Dermis blood vessel endothelial cell (primary cell): ENCODE measurements at regions not wholly inside any gene's neighbourhood (a gene's known extent, or its start where the extent isn't known, plus 50 kb on each side); places are given as distances from the start of the nearest gene placed in this dataset.
A peak's percentile ranks its signal among the peaks of the same experiment; 100 is the strongest.
"Not testable (repeated sequence)": the region's sequence is repeated elsewhere in the genome, so short reads cannot be mapped to it uniquely, and the experiment has no call there.

Experiments used
- DNase-seq: peaks from one replicate; pipeline ENCODE4 v3.0.0; 2010

DNA sequence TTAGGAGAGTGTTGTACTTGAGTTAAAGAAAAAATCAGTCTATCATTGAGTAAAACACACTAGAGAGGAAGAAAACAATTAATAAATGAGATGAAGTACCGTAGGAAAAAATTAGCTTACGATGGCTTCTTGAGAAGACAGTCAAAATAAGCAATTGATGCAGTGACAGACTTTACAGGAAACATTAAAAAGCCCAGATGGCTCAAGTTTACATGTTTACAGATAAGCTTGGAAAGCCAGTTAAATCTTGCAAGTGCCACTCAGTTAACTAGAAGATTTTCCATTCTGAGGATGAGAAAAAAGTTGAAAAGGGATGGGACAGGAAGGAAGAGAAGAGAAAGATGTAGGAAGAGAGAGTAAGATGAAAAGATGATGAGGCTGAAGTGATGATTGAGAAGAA, 288.8 kb upstream of the FERMT1 start:
- DNase-seq = no peak

DNA sequence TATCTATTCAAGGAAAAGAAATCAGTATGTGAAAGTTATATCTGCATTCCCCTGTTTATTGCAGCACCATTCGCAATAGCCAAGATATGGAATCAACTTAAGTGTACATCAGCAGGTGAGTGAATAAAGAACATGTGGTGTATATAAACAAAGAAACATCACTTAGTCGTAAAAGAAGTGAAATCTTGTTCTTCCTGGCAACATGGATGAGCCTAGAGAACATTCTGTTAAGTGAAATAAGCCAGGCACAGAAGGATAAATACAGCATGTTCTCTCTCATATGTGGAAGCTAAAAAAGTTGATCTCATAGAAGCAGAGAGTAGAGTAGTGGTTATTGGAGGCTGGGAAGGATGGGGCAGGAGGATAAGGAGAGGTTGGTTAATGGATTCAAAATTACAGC, 287.9 kb upstream of the FERMT1 start:
- DNase-seq = no peak

DNA sequence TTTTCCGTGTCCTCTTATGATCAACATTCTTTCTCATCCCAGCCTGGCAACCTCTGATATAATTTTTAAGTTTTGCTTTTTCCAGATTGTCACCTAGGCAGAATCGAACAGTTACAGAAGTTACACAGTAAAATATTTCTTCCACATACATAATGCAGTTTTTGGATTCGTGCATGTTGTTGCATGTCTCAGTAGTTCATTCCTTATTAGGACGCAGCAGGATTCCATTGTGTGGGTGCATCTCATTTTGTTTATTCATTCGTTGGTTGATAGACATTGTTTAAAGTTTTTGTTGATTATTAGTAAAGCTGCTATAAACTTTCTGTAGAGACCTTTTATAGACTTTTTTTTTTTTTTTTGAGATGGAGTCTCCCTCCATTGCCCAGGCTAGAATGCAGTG, 284.3 kb upstream of the FERMT1 start:
- no peak for DNase-seq

DNA sequence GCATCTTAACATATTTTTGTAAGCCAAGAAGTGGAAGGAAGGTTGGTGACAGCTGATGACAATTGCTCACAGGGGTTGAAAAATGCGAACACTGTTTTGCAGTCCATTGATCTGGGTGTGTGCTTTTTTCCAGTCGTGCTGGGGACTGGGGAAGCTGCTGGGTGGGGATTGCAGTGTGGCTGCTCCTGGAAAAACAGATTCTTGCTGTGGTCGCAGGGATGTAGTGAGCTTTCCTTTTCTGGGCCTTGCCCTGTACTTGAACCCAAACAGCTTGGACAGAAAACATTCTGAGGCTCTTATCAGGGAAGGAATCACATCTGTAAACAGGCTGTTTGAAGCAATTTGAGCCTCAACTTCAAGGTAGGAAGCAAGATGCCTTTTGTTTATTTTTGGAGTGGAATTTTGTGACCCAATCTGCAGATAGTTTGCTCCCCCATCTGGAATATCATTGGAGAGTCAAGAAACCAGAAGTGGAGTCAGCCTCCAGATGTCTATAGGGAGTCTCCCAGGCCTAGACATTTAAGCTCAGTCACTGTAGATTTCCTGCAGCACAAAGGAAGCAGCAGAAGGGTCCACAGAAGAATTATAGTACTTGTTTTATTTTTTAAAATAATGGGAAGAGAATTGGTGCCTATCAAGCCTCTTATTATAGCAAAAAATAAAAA, 279.2 kb upstream of the FERMT1 start:
- no peak for DNase-seq

DNA sequence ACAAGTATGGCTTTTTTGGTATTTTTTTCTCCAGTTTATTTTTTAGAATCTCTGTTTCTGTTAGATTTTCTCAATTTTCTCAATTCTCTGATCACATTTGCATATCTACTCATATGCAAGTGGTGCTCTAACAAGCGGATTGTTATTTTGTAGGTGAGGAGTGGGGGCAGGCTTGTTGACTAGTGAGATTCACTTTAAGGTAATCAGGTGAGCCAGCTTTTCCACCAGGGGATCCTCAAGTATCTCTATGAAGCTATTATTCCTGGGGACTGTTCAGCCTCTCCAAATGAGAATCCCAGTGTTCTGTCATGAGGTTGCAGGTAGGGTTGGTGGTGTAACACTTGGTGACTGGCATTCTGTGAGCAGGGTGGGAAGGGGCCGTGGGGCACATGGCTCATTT, 274.3 kb upstream of the FERMT1 start:
- no peak for DNase-seq

DNA sequence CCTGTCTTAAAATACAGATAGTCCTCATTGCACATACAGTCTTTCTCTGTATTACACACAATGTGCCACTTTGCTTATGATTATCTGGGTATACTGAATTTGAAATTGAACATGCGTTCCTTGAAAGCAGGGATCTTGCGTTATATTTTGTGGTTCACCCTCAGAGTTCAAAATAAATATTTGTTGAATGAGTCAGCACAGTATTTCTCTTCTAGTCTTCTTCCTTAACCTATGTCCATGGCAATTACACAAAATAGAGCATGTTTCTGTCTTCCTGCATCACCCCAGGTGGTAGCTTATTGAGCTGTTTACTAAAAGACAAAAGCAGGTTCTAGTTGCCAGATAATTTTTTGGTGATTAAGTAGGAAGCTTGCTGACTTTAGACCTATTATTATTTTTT, 272.9 kb upstream of the FERMT1 start:
- no peak for DNase-seq

DNA sequence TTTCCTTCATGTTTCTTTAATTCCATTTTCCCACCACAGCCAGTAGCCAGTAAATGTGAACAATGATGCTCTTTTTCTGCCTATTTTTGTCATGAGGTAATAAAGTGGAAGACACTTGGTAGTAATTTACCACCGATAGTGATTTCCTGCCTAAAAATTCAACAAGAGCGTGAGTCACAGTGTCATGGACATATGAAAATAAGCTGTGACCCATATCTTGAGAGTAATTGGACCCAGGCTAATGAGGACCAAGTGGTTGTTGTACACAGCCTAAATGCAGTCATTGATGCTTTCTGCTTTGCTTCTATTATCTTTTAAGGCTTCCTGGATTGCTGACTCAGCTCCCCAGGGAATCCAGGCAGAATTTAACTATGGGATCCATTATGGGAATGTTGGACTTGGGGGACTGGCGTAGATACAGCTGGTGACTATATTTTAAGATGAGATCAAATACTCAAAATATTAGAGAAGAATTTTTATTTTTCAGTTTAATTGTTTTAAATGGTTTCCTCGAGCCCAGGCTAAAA, 265.9 kb upstream of the FERMT1 start:
- DNase-seq = no peak

DNA sequence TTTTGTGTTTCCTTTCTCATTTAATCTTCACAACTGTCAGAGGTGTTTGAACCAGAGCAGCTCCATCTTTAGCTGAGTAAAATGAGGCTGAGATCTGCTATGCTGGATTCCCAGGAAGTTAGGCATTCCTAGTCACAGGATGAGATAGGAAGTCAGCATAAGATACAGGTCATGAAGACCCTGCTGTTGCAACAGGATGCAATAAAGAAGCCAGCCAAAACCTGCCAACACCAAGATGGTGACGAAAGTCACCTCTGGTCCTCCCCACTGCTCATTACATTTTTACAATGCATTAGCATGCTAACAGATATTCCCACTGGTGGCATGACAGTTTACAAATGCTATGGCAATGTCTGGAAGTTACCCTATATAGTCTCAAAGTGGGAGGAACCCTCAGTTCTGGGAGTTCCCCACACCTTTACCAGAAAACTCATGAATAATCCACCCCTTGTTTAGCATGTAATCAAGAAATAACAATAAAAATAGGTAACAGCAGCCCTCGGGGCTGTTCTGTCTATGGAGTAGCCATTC, 262.2 kb upstream of the FERMT1 start:
- no peak for DNase-seq

DNA sequence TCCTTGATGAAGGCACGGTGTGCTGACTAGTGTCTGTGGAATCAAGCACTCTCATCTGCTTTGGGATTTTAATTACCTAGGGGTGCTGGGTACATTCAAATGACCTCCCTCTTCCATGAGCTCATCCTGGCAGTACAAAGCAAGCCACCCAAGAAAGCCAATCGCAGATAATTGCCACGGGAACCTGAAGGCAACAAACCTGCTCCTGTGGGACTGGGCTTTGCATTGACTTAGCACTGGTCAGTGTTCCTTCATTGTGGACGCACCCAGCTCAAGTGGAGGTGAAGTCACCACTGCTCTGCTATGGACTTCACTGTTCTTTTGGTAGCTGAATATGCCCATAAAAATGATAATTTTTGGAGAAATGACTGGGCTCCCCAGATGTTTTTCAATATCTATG, 261.6 kb upstream of the FERMT1 start:
- no peak for DNase-seq

DNA sequence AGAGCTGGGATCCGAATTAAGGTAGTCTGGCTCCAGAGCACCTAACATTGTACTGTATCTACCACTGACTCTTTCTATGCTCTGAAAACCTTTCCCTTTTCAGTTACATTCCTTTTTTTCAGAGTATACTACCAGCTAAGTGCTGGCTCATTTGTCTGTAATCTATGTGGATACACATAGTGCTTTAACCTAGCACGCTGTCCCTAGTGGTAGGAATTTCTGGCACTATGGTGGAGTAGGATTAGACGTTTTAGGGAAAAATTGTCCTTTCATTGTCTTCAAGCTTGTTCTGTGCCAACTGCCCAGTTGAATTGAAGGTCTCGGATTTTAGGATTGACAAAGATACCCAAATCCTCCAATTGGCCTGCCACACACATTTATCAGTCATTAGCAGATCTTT, 259.1 kb upstream of the FERMT1 start:
- DNase-seq = peak; percentile 1

DNA sequence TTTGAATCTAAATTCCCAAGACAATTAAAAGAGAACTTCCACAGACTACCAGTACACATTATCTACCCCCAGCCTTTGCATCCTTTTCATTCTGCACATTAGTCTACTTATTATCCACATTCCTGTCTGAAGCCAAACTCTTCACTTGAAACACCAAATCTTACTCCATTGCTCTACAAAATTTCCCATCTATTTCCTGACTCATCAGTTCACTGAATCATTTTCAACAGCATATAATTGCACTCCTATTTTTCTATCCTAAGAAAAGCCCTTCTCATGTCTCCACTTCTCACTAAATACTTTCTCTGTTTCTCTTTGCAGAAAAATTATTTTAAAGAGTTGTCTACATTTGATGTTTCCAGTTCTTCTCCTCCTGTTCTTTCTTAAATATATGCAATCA, 239.4 kb upstream of the FERMT1 start:
- no peak for DNase-seq

DNA sequence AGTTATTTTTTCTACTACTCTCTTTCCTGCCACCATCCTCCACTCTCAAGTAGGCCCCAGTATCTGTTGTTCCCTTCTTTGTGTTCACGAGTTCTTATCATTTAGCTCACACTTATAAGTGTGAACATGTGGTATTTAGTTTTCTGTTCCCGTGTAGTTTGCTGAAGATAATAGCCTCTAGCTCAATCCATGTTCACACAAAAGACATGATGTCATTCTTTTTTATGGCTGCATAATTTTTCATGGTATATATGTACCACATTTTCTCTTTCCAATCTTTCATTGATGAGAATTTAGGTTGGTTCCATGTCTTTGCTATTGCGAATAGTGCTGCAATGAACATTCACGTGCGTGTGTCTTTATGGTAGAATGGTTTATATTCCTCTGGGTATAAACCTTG, 237.9 kb upstream of the FERMT1 start:
- no peak for DNase-seq

DNA sequence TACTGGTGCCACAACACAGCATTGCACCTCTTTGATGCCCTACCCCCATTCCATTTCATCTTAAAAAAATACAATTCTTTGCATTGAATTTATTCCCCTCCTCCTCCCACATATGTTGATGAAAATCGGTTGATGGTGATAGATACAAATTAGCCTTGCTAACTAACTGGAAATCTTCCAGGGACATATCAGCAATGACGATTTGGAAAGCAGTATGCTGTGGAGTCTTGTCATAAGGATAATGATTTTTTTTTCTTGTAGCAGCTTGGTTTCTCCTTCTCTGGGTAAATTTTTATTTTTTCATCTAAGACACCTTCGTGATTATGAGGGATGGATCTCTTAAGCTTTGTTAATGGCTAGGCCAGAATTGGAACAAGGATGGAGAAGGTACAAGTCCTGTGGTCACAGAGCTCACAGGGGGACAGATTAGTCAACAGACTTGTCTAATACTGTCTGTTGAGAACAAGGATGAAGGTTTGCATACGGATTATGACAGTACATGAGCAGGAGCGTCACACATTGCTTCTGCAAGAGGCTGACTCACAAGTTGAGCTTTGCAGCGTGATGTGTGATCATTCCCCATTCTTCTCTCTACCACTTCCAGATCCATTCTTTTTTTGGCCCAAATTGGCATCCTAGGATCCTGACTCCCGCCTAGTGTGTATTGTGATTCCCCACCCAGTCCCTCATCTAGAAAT, 233.1 kb upstream of the FERMT1 start:
- no peak for DNase-seq

DNA sequence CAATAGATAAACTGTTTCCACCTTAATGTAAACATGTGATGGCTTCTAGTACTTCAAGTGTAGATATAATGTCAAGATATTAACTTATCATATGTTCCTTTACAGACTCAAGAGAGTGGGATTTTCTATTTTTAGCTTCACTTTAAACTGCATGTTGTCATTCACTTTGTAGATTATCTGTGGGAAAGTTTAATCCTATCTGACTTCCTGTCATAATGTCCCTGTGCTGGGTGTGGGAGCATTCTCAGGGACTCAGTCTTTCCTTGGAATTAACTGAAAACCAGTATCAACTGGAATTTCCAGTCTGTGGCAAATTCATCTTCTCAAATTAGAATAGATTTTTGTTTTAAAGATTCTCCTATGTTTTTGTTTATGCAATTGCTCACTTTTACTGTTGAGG, 226.1 kb upstream of the FERMT1 start:
- no peak for DNase-seq

DNA sequence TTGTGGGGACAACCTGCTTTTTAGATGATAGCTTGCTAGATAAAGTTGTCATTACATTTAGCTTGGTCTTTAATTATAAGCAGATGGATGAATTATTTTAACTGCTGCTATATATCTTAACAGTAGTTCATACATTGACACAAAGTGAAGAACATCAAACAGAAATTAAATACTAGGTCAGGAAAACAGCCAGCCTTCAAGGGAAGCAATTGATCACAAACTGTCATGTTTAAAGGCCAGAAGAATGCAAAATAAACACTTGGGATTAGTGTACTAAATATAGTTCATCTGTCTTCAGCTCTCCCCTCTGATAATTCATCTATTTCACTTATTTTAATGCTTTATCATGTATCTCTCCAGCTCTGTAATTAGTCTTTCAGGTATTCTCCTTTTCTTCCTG, 225.1 kb upstream of the FERMT1 start:
- no peak for DNase-seq

DNA sequence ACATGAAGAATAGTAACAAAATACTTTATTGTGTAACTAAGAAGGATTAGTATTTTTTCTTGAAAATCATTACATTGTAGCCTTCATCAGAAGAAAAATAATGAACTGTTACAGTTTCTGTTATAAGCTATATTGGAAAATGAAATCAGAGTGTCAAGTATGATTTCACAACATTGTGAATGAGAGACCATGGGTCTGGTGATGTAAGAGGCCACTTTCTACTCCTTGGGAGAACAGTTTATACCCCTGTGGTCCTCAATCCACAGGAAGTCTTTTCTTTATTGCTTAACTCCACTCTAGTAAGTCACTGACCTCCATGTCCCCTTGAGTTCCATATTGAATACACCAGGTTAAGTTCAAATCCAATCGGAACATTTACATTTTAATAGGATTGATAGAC, 218.7 kb upstream of the FERMT1 start:
- no peak for DNase-seq

DNA sequence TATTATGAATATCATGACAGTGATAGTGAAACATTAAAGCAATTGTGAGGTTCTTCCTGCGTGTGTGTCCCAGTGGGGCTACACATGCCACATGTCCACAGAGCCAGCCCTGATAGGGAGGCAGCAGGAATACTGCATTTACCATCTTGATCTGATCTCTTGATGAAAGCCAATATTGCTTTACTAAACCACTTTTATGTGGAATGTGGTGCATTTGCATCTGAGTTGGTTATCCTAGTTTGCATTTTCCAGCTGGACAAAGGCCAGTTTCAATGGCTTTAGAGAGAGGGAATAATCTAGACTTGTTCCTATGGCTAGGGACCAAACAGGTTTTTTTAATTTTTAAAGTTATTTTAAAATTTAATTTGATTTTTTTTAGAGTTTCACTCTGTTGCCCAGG, 216.3 kb upstream of the FERMT1 start:
- no peak for DNase-seq

DNA sequence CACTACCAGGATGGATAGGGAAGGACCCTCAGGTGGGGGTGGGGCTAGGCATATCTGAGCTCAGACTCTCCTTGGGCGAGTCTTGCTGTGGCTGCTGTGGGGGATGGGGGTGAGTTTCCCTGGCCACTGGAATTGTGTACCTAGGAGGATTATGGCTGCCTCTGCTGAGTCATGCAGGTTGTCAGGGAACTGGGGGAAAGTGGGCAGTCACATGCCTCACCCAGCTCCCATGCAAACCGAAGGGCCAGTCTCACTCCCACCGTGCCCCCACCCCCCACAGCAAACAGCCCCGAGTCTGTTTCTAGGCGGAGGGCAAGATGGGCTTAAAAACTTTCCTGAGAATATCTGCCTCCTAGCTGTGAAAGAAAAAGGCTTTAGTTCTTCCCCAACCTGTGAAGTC, 210.3 kb upstream of the FERMT1 start:
- DNase-seq = no peak

DNA sequence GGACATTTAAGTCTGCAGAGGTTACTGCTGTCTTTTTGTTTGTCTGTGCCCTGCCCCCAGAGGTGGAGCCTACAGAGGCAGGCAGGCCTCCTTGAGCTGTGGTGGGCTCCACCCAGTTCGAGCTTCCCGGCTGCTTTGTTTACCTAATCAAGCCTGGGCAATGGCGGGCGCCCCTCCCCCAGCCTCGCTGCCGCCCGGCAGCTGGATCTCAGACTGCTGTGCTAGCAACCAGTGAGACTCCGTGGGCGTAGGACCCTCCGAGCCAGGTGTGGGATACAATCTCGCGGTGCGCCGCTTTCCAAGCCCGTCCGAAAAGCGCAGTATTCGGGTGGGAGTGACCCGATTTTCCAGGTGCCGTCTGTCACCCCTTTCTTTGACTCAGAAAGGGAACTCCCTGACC, 198.4 kb upstream of the FERMT1 start:
- not testable (repeated sequence) for DNase-seq

DNA sequence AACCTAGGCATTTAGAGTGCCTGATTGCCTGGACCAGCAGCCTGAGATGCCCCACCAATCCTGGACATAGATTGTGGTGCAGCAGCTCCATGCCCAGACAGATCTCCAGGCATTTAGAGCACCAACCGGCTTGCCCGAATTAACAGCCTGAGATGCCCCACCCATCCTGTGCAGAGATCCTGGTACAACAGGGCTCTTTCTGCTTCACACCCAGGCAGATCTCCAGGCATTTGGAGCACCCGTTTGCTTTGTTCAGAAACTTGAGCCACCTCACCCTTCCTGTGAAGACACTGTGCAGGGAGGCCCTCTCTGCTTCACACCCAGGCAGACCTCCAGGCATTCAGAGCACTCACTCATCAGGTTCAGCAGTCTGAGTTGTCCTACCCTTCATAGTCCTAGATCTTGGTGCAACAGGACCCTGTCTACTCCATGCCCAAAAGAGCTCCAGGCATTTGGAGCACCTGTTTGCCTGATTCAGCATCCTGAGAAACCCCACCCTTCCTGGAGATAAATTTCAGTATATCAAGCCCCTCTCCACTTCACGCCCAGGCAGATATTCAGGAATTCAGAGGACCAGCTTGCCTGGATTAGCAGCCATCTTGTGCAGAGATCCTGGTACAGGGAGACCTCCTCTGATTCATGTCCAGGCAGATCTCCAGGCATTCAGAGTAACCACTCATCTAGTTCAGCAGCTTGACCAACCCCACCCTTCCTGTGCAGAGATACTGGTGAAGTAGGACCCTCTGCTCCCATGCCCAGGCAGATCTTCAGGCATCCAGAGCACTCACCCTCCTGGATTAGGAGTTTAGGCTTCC, 189.2 kb upstream of the FERMT1 start:
- no peak for DNase-seq

DNA sequence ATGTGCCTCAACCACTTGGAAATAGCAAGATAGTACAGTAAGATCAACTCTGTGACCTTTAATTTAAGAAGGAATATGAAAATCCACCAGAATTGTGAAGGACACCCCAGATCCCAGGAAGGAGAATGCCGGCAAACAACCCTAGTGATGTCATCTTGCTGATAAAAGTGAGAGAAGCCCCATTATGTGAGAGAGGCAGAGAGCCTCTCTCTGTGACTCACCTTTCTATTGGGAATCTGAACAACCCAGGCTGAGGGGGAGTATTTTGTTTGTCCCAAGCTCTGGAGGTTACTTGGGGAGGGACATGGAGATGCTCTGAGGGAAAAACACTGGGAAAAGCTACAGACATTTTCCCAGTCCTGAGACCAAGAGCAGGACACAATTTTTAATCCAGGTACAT, 188.3 kb upstream of the FERMT1 start:
- no peak for DNase-seq

DNA sequence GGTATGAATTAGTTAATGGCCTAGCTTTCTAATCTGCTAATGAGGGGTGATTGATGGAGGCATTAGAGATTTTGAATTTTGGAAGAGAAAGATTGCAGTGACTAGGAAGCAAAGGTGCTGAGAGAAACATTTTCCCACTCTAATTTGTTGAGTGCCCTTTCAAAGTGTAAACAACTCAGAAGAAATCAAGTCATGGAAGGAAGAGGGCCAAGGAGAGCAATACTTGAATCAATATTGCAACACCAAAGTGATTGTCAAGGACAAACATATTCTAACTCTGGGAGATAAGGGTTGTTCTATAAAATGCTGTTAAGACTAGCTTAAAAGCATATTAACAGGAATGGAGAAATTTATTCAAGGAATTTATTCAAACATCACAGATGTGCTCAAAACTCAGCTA, 182.7 kb upstream of the FERMT1 start:
- DNase-seq = no peak

DNA sequence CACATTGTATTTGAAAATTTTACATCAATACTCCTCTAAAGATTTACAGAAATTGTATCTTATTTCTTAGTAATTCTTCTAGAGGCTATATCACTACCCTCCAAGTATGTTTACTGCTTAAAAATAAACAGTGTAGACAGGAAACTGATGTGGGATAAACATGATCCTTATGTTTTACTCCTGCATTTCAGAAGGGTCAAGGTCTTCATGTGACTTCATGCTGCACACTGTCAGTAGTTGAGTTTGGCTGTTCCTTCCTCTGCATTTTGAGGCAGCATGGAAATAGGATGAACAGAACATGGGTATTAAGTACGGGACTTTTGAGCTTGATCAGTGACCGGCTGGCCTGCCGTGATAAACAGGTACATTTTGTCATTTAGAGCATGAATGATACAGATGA, 179.2 kb upstream of the FERMT1 start:
- DNase-seq = no peak

DNA sequence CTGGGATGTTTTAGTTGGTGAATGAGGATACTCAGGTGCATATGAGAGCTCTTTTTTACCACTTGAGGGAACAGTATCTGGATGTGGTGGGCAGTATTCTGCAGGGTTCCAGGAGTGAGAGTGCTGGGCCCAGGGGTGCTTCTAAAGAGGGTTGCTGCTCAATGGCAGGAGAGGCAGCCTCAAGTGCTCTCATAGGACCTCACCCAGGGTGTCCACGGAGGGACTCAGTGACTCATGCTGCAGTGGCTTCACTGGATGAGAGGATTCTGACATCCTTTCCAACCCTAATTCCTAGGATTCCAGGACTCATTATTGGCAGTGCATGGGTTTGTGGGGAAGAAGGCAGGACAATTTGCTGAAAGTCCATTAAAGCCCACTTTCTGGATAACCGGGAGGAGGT, 176.6 kb upstream of the FERMT1 start:
- DNase-seq = no peak
